HepG2 (cell line): ENCODE measurements at regions not wholly inside any gene's neighbourhood (a gene's known extent, or its start where the extent isn't known, plus 50 kb on each side); places are given as distances from the start of the nearest gene placed in this dataset.

Experiments
- ATAC-seq: fragments of 200-7000 bp; cut with Tn5 transposase; 3 replicates; pipeline ENCODE4 v1.9.1; 2020; ENCODE audit warnings: mild to moderate bottlenecking, moderate library complexity
- BruUV-seq: library from RNA; stranded (reverse); fragments of 400-500 nt; replicated peaks from 2 replicates; lab custom pipeline; 2021; lab: Mats Ljungman, UMichigan
- CTCF ChIA-PET: fragments of 300-600 bp; formaldehyde crosslinking; extraction: SDS; loops from one replicate; lab custom pipeline; 2021; ENCODE audit warnings: low total read pairs, inconsistent platforms, low intra/inter-chr PET ratio; lab: Yijun Ruan, JAX
- POLR2A ChIA-PET: fragments of 350-600 bp; sonication (Branson Sonifier 250); formaldehyde crosslinking; loops from one replicate; lab custom pipeline; 2020; ENCODE audit warnings: antibody characterized with exemption, inconsistent platforms; lab: Yijun Ruan, JAX
- DNase-seq: peaks from one replicate; pipeline ENCODE4 v3.0.0-alpha.2; 2015; ENCODE audit warnings: low spot score
- FAIRE-seq: peaks from 3 replicates; lab custom pipeline; 2011; peaks lifted over from hg19 to GRCh38; lab: Jason Lieb, UNC
- H2AFZ ChIP-seq: one replicate; pipeline ENCODE4 v1.6.1; 2011; ENCODE audit warnings: low read length, inconsistent platforms
- H3K27ac ChIP-seq: fragments of 300-600 bp; 3 replicates; pipeline ENCODE4 v1.8.0; 2011; ENCODE audit warnings: mixed run types, mild to moderate bottlenecking, mixed read lengths, low read length, inconsistent platforms; ENCODE audit not compliant: insufficient read depth; ENCODE audit errors: extremely low read length
- H3K27me3 ChIP-seq, 2 experiments: fragments of 200-600 bp in 1 of 2; 2 replicates in 1 of 2; 3 replicates in 1 of 2; pipeline versions ENCODE4 v1.6.0 to v1.8.0; 2011; ENCODE audit warnings: low read length in 2 of 2, mild to moderate bottlenecking in 2 of 2, moderate library complexity in 2 of 2, inconsistent platforms in 1 of 2; ENCODE audit not compliant: insufficient read depth in 2 of 2, control insufficient read depth in 1 of 2
- H3K36me3 ChIP-seq, 2 experiments: fragments of 200-600 bp in 1 of 2; replicated peaks in 1 of 2; 2 replicates in 1 of 2; 3 replicates in 1 of 2; pipeline versions ENCODE4 v1.5.1 to v1.8.0; 2011; ENCODE audit warnings: low read length in 2 of 2, inconsistent platforms in 1 of 2; ENCODE audit not compliant: insufficient read depth in 2 of 2, control insufficient read depth in 1 of 2
- H3K4me1 ChIP-seq: 2 replicates; pipeline ENCODE4 v1.5.1; 2012; ENCODE audit warnings: low read length, inconsistent platforms; ENCODE audit not compliant: insufficient read depth
- H3K4me2 ChIP-seq: 2 replicates; pipeline ENCODE4 v1.6.0; 2011; ENCODE audit warnings: low read depth, low read length, inconsistent platforms
- H3K4me3 ChIP-seq, 3 experiments: fragments of 200-600 bp in 1 of 3; sonication (generic), shearing (Covaris generic) in 1 of 3; replicated peaks in 1 of 3; 2 replicates each; pipeline ENCODE4 v1.5.1; 2011 to 2016; ENCODE audit warnings: low read length in 3 of 3, inconsistent platforms in 2 of 3, low read depth in 2 of 3, mild to moderate bottlenecking in 2 of 3, control low read depth in 1 of 3, mixed read lengths in 1 of 3; ENCODE audit not compliant: insufficient read depth in 1 of 3
- H3K79me2 ChIP-seq: one replicate; pipeline ENCODE4 v1.6.1; 2011; ENCODE audit warnings: low read length, inconsistent platforms; ENCODE audit not compliant: insufficient read depth
- H3K9ac ChIP-seq: 2 replicates; pipeline ENCODE4 v1.6.0; 2011; ENCODE audit warnings: mild to moderate bottlenecking, low read depth, low read length, inconsistent platforms; ENCODE audit not compliant: insufficient read depth
- H3K9me3 ChIP-seq: 2 replicates; pipeline ENCODE4 v1.5.1; 2012; ENCODE audit warnings: mild to moderate bottlenecking, low read length
- H4K20me1 ChIP-seq: 2 replicates; pipeline ENCODE4 v1.6.0; 2011; ENCODE audit warnings: inconsistent platforms, mild to moderate bottlenecking, low read length, moderate library complexity; ENCODE audit not compliant: insufficient read depth
- ARNT ChIP-seq: fragments of 450-650 bp; IDR thresholded peaks from 2 replicates; pipeline ENCODE4 v1.6.1; 2017
- CREBL2 ChIP-seq: sonication (generic); formaldehyde crosslinking; IDR thresholded peaks from 2 replicates; pipeline ENCODE4 v1.8.1; 2023; ENCODE audit warnings: missing genetic modification reagents, mild to moderate bottlenecking, borderline replicate concordance
- HHEX ChIP-seq: IDR thresholded peaks from 2 replicates; pipeline ENCODE4 v1.6.1; 2016; ENCODE audit warnings: control low read depth
- MEIS1 ChIP-seq: sonication (generic); formaldehyde crosslinking; IDR thresholded peaks from 2 replicates; pipeline ENCODE4 v1.9.0; 2021; ENCODE audit warnings: mild to moderate bottlenecking, missing genetic modification reagents, moderate library complexity, borderline replicate concordance
- PAXIP1 ChIP-seq: sonication (generic); formaldehyde crosslinking; conservative IDR thresholded peaks from 2 replicates; pipeline ENCODE4 v1.4.0; 2020; ENCODE audit warnings: mild to moderate bottlenecking, missing genetic modification reagents, moderate library complexity
- REXO4 ChIP-seq: sonication (generic); formaldehyde crosslinking; IDR thresholded peaks from 2 replicates; pipeline ENCODE4 v1.8.0; 2022; ENCODE audit warnings: missing genetic modification reagents, mild to moderate bottlenecking, borderline replicate concordance
- TCF7 ChIP-seq: sonication (generic); IDR thresholded peaks from 2 replicates; pipeline ENCODE4 v1.6.1; 2016; ENCODE audit warnings: antibody characterized with exemption, low read depth
- TEAD2 ChIP-seq: sonication (generic); formaldehyde crosslinking; IDR thresholded peaks from 2 replicates; pipeline ENCODE4 v1.9.0; 2021; ENCODE audit warnings: missing genetic modification reagents
- TFE3 ChIP-seq: IDR thresholded peaks from 2 replicates; pipeline ENCODE4 v1.6.1; 2016
- ZNF317 ChIP-seq: sonication (generic); formaldehyde crosslinking; IDR thresholded peaks from 2 replicates; pipeline ENCODE4 v1.5.0; 2020; ENCODE audit warnings: mild to moderate bottlenecking, missing genetic modification reagents
- ZNF567 ChIP-seq: sonication (generic); formaldehyde crosslinking; IDR thresholded peaks from 2 replicates; pipeline ENCODE4 v1.8.1; 2023; ENCODE audit warnings: mild to moderate bottlenecking, missing genetic modification reagents, borderline replicate concordance
- ZNF614 ChIP-seq: IDR thresholded peaks from 2 replicates; pipeline ENCODE4 v1.6.1; 2018; ENCODE audit warnings: missing biosample characterization, missing genetic modification reagents, inconsistent platforms, borderline replicate concordance
- ZNF768 ChIP-seq: sonication (generic); formaldehyde crosslinking; IDR thresholded peaks from 2 replicates; pipeline ENCODE4 v1.4.0; 2020; ENCODE audit warnings: missing genetic modification reagents
- WGBS: methylation state at CpG from one replicate; pipeline ENCODE4 v1.1.6; 2017; ENCODE audit warnings: low lambda C conversion rate; 5-methylcytosine and 5-hydroxymethylcytosine counted together
- in situ Hi-C: cut with HindIII; loops from 2 replicates; pipeline ENCODE4 v1.10.0; 2017; ENCODE audit warnings: low pct_unique_long_range_greater_than_20kb; ENCODE audit not compliant: extremely low pct_ligation_motif_present
- intact Hi-C: fragments of 100-400 bp; cut with micrococcal nuclease; formaldehyde crosslinking; loops from one replicate; pipeline ENCODE4 v1.10.0; 2022; ENCODE audit not compliant: unreplicated experiment

GRCh38 chr21:28454564-28455252, 538.0 kb downstream of the LTN1 start:
- in situ Hi-C loops, result no loop called here
- Histone ChIP-seq H3K4me1 (no peaks in the 10 kb centered on the region), H2AFZ (no peak overlapping the region), H3K4me3 (no peak overlapping the region), H4K20me1 (no peaks in the 10 kb centered on the region), H3K27me3 (no peaks in the 10 kb centered on the region), H3K9ac (no peak overlapping the region), H3K4me2 (no peak overlapping the region), H3K27ac (no peak overlapping the region), H3K9me3 (peaks cover 90% of the 10 kb centered on the region), H3K79me2 (no peaks in the 10 kb centered on the region), H3K36me3 (no peaks in the 10 kb centered on the region)
- FAIRE-seq (no peak), DNase-seq (no peak), ATAC-seq (no peak)
- TF ChIP-seq HHEX, result no peak
- TF ChIP-seq REXO4 (CRISPR knock-in tag), result no peak
- no peak for TF ChIP-seq ZNF317
- BruUV-seq, result no TSS peak
- ChIA-PET POLR2A (no interaction called here), CTCF (no interaction called here)
- intact Hi-C loops, result no loop called here
- WGBS, result 45% methylated on average over 2 of the region's 2 CpGs

- Histone ChIP-seq H3K4me2 (no peak overlapping the region), H3K4me3 (no peak overlapping the region), H3K27ac (no peak overlapping the region), H3K9ac (no peak overlapping the region), H4K20me1 (no peaks in the 10 kb centered on the region), H3K4me1 (no peaks in the 10 kb centered on the region), H3K27me3 (no peaks in the 10 kb centered on the region), H3K9me3 (peaks cover 93% of the 10 kb centered on the region), H3K36me3 (no peaks in the 10 kb centered on the region), H3K79me2 (no peaks in the 10 kb centered on the region), H2AFZ (no peak overlapping the region)
- POLR2A ChIA-PET, result no interaction called here
- in situ Hi-C loops (no loop called here), intact Hi-C loops (no loop called here)
- DNase-seq (no peak), ATAC-seq (no peak), FAIRE-seq (no peak)
- TF ChIP-seq ZNF614 (CRISPR knock-in tag), result no peak
- no peak for TF ChIP-seq TFE3 (CRISPR knock-in tag)
- no peak for TF ChIP-seq MEIS1 (CRISPR knock-in tag)
- no peak for TF ChIP-seq TCF7
- TF ChIP-seq ZNF768 (CRISPR knock-in tag), result no peak
- no peak for TF ChIP-seq ARNT
- TF ChIP-seq CREBL2 (CRISPR knock-in tag), result no peak
- TF ChIP-seq TEAD2, result no peak
- TF ChIP-seq PAXIP1 (CRISPR knock-in tag), result no peak
- TF ChIP-seq ZNF317, result no peak
- TF ChIP-seq ZNF567 (CRISPR knock-in tag), result no peak
- WGBS, result 0% methylated on average over 1 of the region's 1 CpG
- no TSS peak for BruUV-seq
- CTCF ChIA-PET, result no interaction called here
These were observed 545.2 kb downstream of the LTN1 start for GRCh38 chr21:28447462-28447861.
